ENCODE measurements at regions not wholly inside any gene's neighbourhood (a gene's known extent, or its start where the extent isn't known, plus 50 kb on each side); places are given as distances from the start of the nearest gene placed in this dataset.

DNA sequence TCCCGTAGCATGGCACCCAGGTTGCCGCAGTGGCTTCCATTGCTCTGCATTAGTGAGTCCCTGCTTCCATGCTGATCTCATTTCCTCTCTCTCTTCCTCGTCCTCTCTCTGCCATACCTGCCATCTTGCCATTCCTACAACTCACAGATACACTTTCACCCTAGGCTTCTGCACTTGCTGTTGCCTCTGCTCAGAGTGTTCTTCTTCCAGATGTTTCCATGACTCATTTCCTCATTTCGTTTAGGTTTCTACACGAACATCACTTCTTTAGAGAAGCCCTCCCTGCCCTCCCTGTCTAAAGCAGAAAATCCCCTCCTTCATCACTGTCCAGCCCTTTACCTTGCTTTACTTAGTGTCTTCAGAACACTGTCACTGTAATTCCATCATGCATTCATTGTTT lies 115.2 kb upstream of the WWC1 start:
- no peak for TF ChIP-seq ZFP30 (CRISPR knock-in tag; IDR thresholded peaks at IDR 0.05)
- no peak for TF ChIP-seq ZFP3 (CRISPR knock-in tag; IDR thresholded peaks at IDR 0.05)
- TF ChIP-seq CSDC2 (CRISPR knock-in tag; IDR thresholded peaks at IDR 0.05) = no peak

Measured in SK-N-SH treated with all-trans-retinoic acid at 6 μM for 48 hours (cell line).